ENCODE measurements at regions not wholly inside any gene's neighbourhood (a gene's known extent, or its start where the extent isn't known, plus 50 kb on each side); places are given as distances from the start of the nearest gene placed in this dataset.

GRCh38 chr5:6872441-6873160 lies 159.4 kb downstream of the TENT4A start:
- no peak for DNase-seq

DNA sequence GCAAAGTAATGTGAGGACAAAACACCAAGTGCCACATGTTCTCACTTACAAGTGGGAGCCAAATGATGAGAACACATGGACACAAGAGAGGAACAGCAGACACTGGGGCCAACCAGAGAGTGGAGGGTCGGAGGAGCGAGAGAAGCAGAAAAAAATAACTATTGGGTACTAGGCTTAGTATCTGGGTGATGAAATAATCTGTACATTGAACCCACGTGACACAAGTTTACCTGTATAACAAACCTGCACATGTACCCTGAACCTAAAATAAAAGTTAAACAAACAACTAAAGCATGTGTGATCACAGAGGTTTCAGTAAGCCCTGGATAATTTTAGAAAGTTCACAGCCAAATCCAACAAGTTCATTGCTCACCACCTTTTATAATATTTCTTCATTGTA lies 160.1 kb downstream of the TENT4A start:
- DNase-seq, result no peak

- no peak for DNase-seq
Observed at GRCh38 chr5:6875376-6875775, 162.1 kb downstream of the TENT4A start.

- DNase-seq, result no peak
Observed at GRCh38 chr5:6877986-6878828, 165.0 kb downstream of the TENT4A start.

GRCh38 chr5:6885581-6885980 lies 172.3 kb downstream of the TENT4A start:
- no peak for DNase-seq

DNA sequence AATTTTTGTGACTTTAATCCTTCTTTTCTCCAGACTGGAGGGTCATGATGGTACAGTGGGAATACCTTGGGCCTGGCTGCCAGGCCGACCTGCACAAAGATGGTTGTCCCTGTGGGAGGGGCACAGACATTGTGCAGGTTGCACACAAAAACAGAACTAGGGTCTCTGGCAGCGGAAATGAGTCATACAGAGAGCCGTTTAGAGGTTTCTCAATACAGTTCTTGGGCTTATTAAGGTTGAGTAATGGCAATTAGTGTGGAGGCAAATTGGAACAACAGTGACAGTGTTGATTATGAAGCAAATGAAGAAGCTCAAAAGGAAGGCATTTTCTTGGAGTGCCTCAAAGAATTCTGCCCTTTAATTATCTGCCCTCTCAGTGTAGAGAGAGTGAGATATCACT lies 173.6 kb downstream of the TENT4A start:
- no peak for DNase-seq

DNA sequence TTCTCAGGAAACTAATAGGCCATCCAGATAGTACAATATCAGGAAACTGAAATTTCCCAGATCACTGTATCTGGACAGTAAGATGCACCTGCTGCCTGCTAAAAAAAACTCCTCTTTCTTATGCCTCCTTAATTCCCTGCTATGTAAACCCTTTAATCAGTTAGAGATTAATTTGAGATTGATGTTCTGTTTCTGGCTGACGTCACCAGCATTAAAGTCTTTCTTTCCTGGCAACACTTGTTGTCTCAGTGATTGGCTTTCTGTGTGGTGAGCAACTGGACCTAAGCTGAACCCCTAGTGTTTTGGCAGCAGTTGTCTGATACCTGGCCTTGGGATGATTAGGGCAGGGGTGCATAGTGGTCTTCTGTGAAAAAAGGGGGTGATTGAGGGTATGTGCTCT lies 175.8 kb downstream of the TENT4A start:
- no peak for DNase-seq

DNA sequence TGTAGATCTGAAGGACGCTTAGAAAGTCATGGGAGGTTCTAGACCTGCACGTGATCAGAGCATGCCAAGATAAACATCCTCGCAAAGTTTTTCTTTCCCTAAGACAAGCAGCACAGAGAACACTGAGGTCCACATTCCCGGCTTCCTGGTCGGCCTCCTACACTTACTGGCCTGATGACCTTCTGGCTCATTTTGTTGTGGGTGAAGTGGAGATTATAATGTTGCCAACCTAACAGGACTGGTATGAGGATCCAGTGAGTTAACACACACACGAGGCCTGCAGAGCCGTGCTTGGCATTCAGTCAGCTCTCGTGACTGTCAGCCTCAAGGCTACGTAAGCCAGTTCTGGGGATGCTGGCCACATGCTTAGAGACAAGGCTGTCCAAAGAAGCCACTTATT lies 186.0 kb downstream of the TENT4A start:
- no peak for DNase-seq

- DNase-seq, result no peak
Observed at GRCh38 chr5:6900247-6901227, 187.3 kb downstream of the TENT4A start.

GRCh38 chr5:6902094-6902493 lies 188.9 kb downstream of the TENT4A start:
- DNase-seq, result no peak

DNA sequence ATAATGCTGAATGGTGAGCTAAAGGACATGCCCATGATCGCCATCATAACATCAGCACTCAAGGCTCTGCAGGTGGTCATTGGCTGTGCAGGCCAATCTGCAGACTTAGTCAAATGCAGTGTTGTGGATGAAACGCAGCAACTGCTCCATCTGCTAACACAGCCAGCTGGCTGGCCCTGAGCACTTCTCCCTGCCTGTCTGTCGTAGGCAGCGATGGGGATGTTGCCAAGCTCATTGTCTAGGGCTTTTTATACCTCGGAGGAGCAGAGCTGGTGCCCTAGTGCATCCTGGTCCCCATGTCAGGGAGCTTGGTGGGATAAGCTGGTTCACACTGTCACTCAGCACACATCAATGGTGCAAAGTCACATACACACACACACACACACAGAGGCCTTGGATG lies 189.4 kb downstream of the TENT4A start:
- DNase-seq, result peak; percentile 47

DNA sequence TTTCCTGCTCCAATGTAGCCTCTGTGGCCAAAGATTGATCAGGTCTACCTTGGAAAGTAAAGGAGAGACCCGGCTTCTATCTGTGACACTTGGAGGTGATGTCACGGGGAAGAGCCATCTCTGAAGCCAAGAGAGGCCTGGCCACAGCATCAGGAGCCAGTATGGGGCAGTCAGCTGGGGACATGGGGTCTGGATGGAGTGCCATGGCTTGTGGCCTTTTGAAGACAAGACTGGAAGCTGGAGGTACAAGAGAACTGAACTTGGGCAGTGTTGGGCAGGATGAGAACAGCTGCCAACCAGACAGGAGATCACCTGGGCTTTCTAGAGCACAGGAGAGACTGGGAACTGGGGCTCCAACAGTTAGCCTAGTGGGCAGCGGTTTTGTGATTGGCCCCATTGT lies 190.7 kb downstream of the TENT4A start:
- no peak for DNase-seq

DNA sequence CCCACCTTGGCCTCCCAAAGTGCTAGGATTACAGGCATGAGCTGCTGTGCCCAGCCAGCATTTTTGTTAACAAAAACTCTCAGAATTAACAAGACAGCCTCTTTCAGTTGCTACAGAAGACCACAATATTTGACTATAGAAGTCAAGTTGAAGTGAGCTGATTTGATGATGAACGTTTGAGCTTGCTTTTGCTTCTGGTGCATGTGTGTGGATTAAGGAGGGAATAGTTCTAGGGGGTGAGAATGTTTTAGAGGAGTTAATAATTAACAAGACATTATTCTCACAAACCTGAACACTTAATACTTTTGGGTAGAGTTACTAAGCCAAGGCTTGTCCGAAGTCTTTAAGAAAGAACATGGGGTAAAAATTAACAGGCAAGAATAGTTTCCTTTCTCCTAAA lies 191.6 kb downstream of the TENT4A start:
- DNase-seq, result no peak

DNA sequence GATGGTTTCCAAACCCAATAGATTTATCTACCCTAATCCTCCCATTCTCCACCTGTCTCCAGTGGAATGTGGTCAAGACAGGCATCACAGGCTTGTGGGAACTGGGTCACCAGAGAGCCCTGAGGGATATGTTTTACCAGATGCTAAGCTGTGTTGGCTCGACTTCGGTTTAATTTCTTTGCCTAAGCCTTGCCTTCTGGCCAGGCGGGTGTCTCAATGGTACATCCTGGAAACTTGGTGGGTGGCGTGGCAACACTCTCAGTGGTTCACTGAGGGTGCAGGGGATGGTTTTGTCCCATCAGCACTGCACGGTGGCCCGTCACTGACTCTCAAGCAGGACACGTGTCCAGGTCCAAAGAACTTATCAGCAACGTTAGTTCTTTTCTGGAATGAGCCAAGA lies 192.2 kb downstream of the TENT4A start:
- DNase-seq, result no peak

DNA sequence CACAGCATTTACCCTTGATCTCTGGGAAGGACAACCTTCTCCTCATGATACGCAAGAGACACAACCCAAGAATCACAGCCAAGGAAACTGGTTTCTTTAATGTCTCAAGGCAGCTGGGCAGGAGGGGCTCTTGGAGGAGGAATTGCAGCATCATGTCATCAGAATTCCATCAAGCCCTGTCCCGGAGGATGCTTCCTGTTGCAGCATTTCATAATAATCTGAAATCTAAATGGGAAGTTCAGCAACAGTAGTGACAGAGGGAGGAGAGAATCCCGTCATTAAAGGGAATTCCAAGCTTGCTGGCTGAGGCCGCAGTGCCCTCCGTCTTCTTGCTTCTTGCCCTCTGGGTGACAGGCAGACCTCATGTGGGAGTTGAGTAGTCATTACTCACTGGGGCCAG lies 192.7 kb downstream of the TENT4A start:
- no peak for DNase-seq

DNA sequence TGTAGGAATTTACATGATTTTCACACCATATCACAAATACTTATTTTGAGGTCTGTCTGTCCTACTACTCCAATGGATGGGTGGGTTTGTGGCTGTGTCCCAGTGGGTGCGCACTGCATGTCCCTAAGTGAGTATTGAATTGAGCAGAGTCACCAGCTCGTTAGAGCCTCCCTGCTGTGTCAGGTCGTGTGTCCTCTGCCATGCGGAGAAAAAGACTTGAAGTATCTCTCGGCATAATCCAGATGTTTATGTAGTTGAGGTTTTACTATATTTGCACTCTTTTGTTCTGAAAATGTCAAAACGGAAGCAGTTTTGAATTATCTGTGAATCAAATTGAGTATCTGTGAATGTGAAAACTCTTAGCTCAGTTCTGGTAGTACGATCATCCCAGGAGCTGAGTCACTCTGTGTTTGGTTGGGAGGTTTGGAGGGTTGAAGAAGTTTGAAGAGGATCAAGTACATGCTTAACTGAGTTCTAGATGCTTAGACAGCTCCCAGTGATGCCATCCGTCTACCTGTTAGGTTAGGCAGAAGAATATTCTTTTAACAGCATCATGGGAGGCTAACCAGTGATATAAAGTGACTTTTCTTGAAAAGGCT lies 194.2 kb downstream of the TENT4A start:
- DNase-seq, result no peak

DNA sequence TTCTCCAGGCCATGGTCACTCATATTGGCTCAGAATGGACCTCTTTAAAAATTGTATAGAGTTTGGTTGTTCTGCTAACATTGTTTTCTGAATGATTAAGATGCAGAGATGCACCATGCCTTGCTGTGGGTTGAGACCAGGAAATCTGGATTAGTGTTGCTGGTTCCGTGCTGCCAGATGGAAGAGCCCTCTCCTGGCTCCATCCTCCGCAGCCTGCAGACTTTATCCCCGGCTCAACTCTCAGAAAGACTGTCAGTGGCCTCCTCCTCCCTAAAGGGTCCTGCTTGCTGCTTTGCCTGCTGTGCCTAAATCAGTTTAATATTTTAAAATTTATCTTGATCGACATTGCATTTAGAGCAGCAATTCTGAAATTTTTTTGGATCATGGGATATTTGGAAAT lies 196.7 kb downstream of the TENT4A start:
- DNase-seq, result no peak

DNA sequence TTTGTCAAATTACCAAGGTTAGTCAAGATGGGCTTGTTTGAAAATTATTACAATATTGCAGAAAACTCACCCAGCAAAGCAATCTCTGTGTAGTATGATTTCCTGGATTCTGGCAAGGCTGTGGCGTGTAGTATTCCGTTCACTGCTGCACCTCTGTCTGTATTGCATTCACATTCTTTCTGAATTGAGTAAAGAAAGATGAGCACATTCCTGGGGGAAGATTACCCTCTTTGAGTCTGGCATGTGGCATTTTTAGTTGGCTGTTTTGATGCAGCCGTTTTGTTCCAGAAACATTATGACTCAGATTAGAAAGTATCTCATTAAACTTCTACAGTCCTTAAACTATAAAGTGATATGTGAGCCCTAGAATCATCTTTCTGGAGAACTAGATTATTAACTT lies 197.7 kb downstream of the TENT4A start:
- DNase-seq, result no peak

- DNase-seq, result no peak
Observed at GRCh38 chr5:6914347-6914746, 201.1 kb downstream of the TENT4A start.

- DNase-seq, result no peak
Observed at GRCh38 chr5:6915574-6915973, 202.3 kb downstream of the TENT4A start.

DNA sequence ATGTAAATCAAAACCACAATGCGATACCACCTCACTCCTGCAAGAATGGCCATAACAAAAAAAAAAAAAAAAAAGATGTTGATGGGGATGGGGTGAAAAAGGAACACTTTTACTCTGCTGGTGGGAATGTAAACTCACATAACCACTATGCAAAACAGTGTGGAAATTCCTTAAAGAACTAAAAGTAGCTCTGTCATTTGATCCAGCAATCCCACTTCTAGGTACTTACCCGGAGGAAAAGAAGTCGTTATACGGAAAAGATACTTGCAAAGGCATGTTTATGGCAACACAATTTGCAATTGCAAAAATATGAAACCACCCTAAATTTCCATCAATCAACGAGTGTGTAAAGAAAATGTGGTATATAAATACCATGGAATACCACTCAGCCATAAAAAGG lies 205.0 kb downstream of the TENT4A start:
- no peak for DNase-seq

DNA sequence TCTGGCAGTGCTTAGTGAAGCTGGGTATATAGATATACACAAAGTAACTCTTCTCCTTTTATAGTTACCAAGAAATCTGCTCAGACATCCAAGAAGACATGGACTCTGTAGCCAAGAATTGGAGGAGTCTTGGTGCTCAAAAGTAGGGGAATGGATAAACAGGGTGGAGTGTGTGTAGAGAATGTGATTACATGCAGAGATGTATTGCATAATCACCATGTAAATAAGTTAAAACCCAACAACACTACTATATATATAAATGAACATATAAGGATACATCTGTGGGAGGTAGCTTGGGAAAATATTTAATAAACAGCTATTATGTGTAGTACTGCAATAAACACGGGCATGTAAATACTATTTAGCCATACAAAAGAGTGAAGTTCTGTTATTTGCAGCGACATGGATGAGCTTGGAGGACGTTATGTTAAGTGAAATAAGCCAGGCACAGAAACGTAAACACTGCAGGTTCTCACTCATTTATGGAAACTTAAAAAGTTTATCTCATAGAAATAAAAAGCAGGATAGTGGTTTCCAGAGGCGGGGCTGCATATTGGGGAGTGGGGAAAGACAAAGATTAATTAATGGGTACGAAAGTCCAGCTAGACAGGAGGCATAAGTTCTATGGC lies 207.5 kb downstream of the TENT4A start:
- DNase-seq, result no peak
